Stomach (tissue), 8 donors: ENCODE measurements at regions not wholly inside any gene's neighbourhood (a gene's known extent, or its start where the extent isn't known, plus 50 kb on each side); places are given as distances from the start of the nearest gene placed in this dataset.
A peak's percentile ranks its signal among the peaks of the same experiment; 100 is the strongest.

ENCODE experiments used
- DNase-seq, 2 donors: peaks; one replicate each; pipeline versions ENCODE4 v3.0.0 to v3.0.0-alpha.2; 2013 to 2019
- H3K27ac ChIP-seq, 5 donors: fragments of 200-600 bp in 4 of 5; sonication (generic) in 4 of 5; one replicate each; pipeline ENCODE4 v1.5.1; 2013 to 2019; ENCODE audit warnings: mild to moderate bottlenecking in 1 of 5, moderate library complexity in 1 of 5
- H3K27me3 ChIP-seq, 3 donors: fragments of 200-600 bp; sonication (generic); one replicate each; pipeline ENCODE4 v1.5.1; 2017 to 2019; ENCODE audit warnings: mixed run types in 1 of 3
- H3K36me3 ChIP-seq, 4 donors: fragments of 200-600 bp; sonication (generic); 1 replicate in 3 of 4; 2 replicates in 1 of 4; pipeline ENCODE4 v1.5.1; 2016 to 2019
- H3K4me1 ChIP-seq, 4 donors: fragments of 200-600 bp; sonication (generic); one replicate each; pipeline ENCODE4 v1.5.1; 2016 to 2019
- H3K4me3 ChIP-seq, 4 donors: fragments of 200-600 bp; sonication (generic) in 3 of 4; one replicate each; pipeline ENCODE4 v1.5.1; 2016 to 2019; ENCODE audit warnings: mild to moderate bottlenecking in 1 of 4
- H3K9me3 ChIP-seq, 4 donors: fragments of 200-600 bp; sonication (generic); one replicate each; pipeline ENCODE4 v1.5.1; 2016 to 2019
- CTCF ChIP-seq, 7 experiments: fragments of 450-650 bp in 4 of 7; fragments of 200-600 bp in 3 of 7; sonication (generic) in 3 of 7; IDR thresholded peaks; one replicate each; pipeline ENCODE4 v1.5.1; 2016 to 2019; ENCODE audit warnings: antibody characterized with exemption in 7 of 7, control low read depth in 2 of 7, mild to moderate bottlenecking in 1 of 7
- EP300 ChIP-seq: sonication (generic); formaldehyde crosslinking; IDR thresholded peaks from one replicate; pipeline ENCODE4 v1.6.1; 2017; ENCODE audit warnings: antibody characterized with exemption
- POLR2A ChIP-seq, 4 donors: fragments of 450-650 bp; IDR thresholded peaks; one replicate each; pipeline ENCODE4 v1.6.1; 2016; ENCODE audit warnings: antibody characterized with exemption in 4 of 4, control low read depth in 2 of 4, mild to moderate bottlenecking in 1 of 4, moderate library complexity in 1 of 4
- POLR2AphosphoS5 ChIP-seq, 3 donors: sonication (generic); formaldehyde crosslinking; IDR thresholded peaks; one replicate each; pipeline ENCODE4 v1.6.1; 2016; ENCODE audit warnings: antibody characterized with exemption in 3 of 3
- WGBS, 5 donors: extraction: QIAGEN DNeasy Blood & Tissue Kit in 3 of 5; methylation state at CpG; one replicate each; pipeline versions ENCODE4 v1.1.5 to v1.1.7; 2013 to 2018; 5-methylcytosine and 5-hydroxymethylcytosine counted together
- intact Hi-C: fragments of 100-400 bp; cut with DNase I; formaldehyde crosslinking; loops from one replicate; pipeline ENCODE4 v1.15.1; 2023; ENCODE audit warnings: low total_unique reads
- donor health status: healthy with polysubstance abuse.
- donor health status: Bipolar disorder and iron deficiency.
- donor health status: healthy.

GRCh38 chr3:25338158-25338725 lies 89.8 kb upstream of the RARB start:
- Histone ChIP-seq H3K27me3 (no peaks in the 10 kb centered on the region), H3K9me3 (no peaks in the 10 kb centered on the region), H3K4me1 (no peaks in the 10 kb centered on the region), H3K4me3 (no peak overlapping the region), H3K27ac (no peak overlapping the region), H3K36me3 (no peaks in the 10 kb centered on the region)
- intact Hi-C loops = no loop called here
- TF ChIP-seq EP300 = no peak
- TF ChIP-seq CTCF (IDR thresholded peaks at IDR 0.05) = no peak
- TF ChIP-seq POLR2A (IDR thresholded peaks at IDR 0.05) = no peak
- no peak for TF ChIP-seq POLR2AphosphoS5 (IDR thresholded peaks at IDR 0.05)
- no peak for DNase-seq
- 33 to 63% (median 46%) methylated on average over 1 of the region's 1 CpG for WGBS, 5 donors

GRCh38 chr3:25339225-25339624 lies 88.8 kb upstream of the RARB start:
- TF ChIP-seq EP300 (no peak), POLR2A (IDR thresholded peaks at IDR 0.05) (no peak), POLR2AphosphoS5 (IDR thresholded peaks at IDR 0.05) (no peak), CTCF (IDR thresholded peaks at IDR 0.05) (no peak)
- H3K36me3 ChIP-seq = no peaks in the 10 kb centered on the region
- no peaks in the 10 kb centered on the region for H3K27me3 ChIP-seq
- H3K4me1 ChIP-seq = no peaks in the 10 kb centered on the region
- WGBS, 5 donors = 83 to 93% (median 86%) methylated on average over 9 of the region's 9 CpGs
- no peak for DNase-seq
- intact Hi-C loops = no loop called here
- H3K27ac ChIP-seq = no peak overlapping the region
- H3K4me3 ChIP-seq = no peak overlapping the region
- no peaks in the 10 kb centered on the region for H3K9me3 ChIP-seq

GRCh38 chr3:25344670-25345069 lies 83.4 kb upstream of the RARB start:
- Histone ChIP-seq H3K27ac (no peak overlapping the region), H3K4me3 (no peak overlapping the region), H3K36me3 (no peaks in the 10 kb centered on the region), H3K27me3 (no peaks in the 10 kb centered on the region), H3K9me3 (no peaks in the 10 kb centered on the region), H3K4me1 (no peaks in the 10 kb centered on the region)
- intact Hi-C loops = no loop called here
- 45 to 76% (median 66%) methylated on average over 1 of the region's 1 CpG for WGBS, 5 donors
- DNase-seq = peak in 1 of 2 donors; percentile 30
- no peak for TF ChIP-seq CTCF (IDR thresholded peaks at IDR 0.05)
- TF ChIP-seq POLR2A (IDR thresholded peaks at IDR 0.05) = no peak

GRCh38 chr3:25349095-25349494 lies 79.0 kb upstream of the RARB start:
- Histone ChIP-seq H3K27ac (no peak overlapping the region), H3K36me3 (no peaks in the 10 kb centered on the region), H3K4me3 (no peak overlapping the region), H3K9me3 (no peaks in the 10 kb centered on the region), H3K27me3 (no peaks in the 10 kb centered on the region), H3K4me1 (no peaks in the 10 kb centered on the region)
- DNase-seq = peak in 1 of 2 donors; percentile 32
- WGBS, 5 donors = 70 to 77% (median 73%) methylated on average over 6 of the region's 6 CpGs
- TF ChIP-seq POLR2AphosphoS5 (IDR thresholded peaks at IDR 0.05) = no peak
- no peak for TF ChIP-seq EP300
- TF ChIP-seq POLR2A (IDR thresholded peaks at IDR 0.05) = no peak
- no peak for TF ChIP-seq CTCF (IDR thresholded peaks at IDR 0.05)
- intact Hi-C loops = no loop called here
